ENCODE measurements at regions not wholly inside any gene's neighbourhood (a gene's known extent, or its start where the extent isn't known, plus 50 kb on each side); places are given as distances from the start of the nearest gene placed in this dataset.

DNA sequence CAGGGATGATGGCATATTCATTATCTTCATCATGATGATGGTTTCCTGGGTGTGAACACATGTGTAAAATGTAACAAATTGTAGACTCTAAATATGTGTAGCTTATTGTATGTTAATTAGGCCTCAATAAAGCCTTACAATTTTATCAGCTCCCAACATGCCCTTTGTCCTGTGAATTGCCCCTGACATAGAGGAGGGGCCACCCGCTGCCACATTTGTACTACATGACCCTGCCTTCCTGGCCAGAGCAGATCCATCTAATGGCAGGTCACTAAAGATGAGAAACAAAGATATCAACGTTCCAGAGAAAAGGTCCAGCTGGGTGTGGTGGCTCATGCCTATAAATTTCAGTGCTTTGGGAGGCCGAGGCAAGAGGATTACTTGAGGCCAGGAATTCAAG lies 117.2 kb downstream of the CAAP1 start:
- Mint-ChIP-seq H3K27me3 (ENCODE audit: low read depth, unreplicated experiment) (no peaks in the 10 kb centered on the region), H3K4me1 (ENCODE audit: low read depth, unreplicated experiment) (no peaks in the 10 kb centered on the region), H3K4me3 (ENCODE audit: unreplicated experiment) (no peak overlapping the region), H3K9me3 (ENCODE audit: unreplicated experiment) (no peaks in the 10 kb centered on the region), H3K36me3 (ENCODE audit: low read depth, unreplicated experiment) (no peaks in the 10 kb centered on the region), H3K27ac (ENCODE audit: unreplicated experiment) (no peak overlapping the region)
- H3K27ac ChIP-seq (ENCODE audit: low read depth, low read length) = no peak overlapping the region
- TF ChIP-seq EZH2 (IDR thresholded peaks at IDR 0.05; ENCODE audit: insufficient read depth, low read length) = no peak
- TF ChIP-seq, protein P1, sequence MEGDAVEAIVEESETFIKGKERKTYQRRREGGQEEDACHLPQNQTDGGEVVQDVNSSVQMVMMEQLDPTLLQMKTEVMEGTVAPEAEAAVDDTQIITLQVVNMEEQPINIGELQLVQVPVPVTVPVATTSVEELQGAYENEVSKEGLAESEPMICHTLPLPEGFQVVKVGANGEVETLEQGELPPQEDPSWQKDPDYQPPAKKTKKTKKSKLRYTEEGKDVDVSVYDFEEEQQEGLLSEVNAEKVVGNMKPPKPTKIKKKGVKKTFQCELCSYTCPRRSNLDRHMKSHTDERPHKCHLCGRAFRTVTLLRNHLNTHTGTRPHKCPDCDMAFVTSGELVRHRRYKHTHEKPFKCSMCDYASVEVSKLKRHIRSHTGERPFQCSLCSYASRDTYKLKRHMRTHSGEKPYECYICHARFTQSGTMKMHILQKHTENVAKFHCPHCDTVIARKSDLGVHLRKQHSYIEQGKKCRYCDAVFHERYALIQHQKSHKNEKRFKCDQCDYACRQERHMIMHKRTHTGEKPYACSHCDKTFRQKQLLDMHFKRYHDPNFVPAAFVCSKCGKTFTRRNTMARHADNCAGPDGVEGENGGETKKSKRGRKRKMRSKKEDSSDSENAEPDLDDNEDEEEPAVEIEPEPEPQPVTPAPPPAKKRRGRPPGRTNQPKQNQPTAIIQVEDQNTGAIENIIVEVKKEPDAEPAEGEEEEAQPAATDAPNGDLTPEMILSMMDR (IDR thresholded peaks at IDR 0.05; ENCODE audit: insufficient read depth, low read depth, low read length) = no peak
- H3K9ac ChIP-seq (ENCODE audit: low read length) = no peak overlapping the region
- H3K4me2 ChIP-seq (ENCODE audit: low read length) = no peak overlapping the region
- FAIRE-seq = no peak
- H3K27me3 ChIP-seq (ENCODE audit: insufficient read depth, low read length) = no peaks in the 10 kb centered on the region
- no peaks in the 10 kb centered on the region for H3K4me1 ChIP-seq (ENCODE audit: insufficient read depth, low read length)
- DNase-seq (ENCODE audit: low read depth) = no peak
- no peaks in the 10 kb centered on the region for H4K20me1 ChIP-seq (ENCODE audit: insufficient read depth, low read length)
- no peaks in the 10 kb centered on the region for H3K79me2 ChIP-seq (ENCODE audit: insufficient read depth, low read length)
- H3K9me3 ChIP-seq (ENCODE audit: insufficient read depth, low read depth, low read length) = no peaks in the 10 kb centered on the region
- no peak overlapping the region for H3K4me3 ChIP-seq (ENCODE audit: insufficient read depth, low read depth, low read length)
- H2AFZ ChIP-seq (ENCODE audit: low read depth, low read length) = no peak overlapping the region
- no peaks in the 10 kb centered on the region for H3K36me3 ChIP-seq (ENCODE audit: insufficient read depth, low read length)

DNA sequence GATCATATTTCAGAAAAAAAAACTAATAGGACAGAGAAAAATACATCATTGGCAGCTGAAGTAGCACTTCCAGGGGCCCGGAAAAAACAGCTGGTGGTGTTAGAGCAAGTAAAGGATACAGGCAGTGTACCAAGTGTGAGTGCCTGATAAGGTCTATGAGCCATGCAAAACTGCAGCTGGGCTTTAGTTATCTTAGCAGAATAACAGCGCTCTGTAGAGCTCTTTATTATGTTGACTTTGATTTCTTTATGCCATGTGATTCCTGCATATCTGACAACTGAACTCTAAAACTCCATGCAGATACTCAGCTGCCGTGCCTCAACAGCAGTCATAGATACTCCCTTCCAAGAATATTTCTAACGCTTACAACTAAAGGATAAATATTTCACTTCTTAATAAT lies 119.5 kb downstream of the CAAP1 start:
- Mint-ChIP-seq H3K4me1 (ENCODE audit: low read depth, unreplicated experiment) (no peaks in the 10 kb centered on the region), H3K4me3 (ENCODE audit: unreplicated experiment) (no peak overlapping the region)

DNA sequence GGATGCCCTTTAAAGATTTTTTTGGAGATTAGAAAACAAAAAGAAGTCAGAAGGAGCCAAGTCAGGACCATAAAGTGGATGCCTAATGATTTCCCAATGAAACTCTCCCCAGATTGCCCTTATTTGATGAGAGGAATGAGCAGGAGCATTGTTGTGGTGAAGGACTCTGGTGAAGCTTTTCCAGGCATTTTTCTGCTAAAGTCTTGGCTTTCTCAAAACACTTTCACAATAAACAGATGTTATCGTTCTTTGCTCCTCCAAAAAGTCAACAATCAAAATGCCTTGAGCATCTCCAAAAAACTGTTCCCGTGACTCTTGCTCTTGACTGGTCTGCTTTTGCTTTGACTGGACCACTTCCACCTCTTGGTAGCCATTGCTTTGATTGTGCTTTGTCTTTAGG lies 121.8 kb downstream of the CAAP1 start:
- Mint-ChIP-seq H3K36me3 (ENCODE audit: low read depth, unreplicated experiment) (no peaks in the 10 kb centered on the region), H3K27ac (ENCODE audit: unreplicated experiment) (no peak overlapping the region), H3K9me3 (ENCODE audit: unreplicated experiment) (no peaks in the 10 kb centered on the region), H3K4me3 (ENCODE audit: unreplicated experiment) (no peak overlapping the region), H3K4me1 (ENCODE audit: low read depth, unreplicated experiment) (no peaks in the 10 kb centered on the region), H3K27me3 (ENCODE audit: low read depth, unreplicated experiment) (no peaks in the 10 kb centered on the region)
- no peaks in the 10 kb centered on the region for H3K79me2 ChIP-seq (ENCODE audit: insufficient read depth, low read length)
- no peak overlapping the region for H3K4me3 ChIP-seq (ENCODE audit: insufficient read depth, low read depth, low read length)
- H3K27me3 ChIP-seq (ENCODE audit: insufficient read depth, low read length) = no peaks in the 10 kb centered on the region
- H2AFZ ChIP-seq (ENCODE audit: low read depth, low read length) = no peak overlapping the region
- TF ChIP-seq, protein P1 (IDR thresholded peaks at IDR 0.05; ENCODE audit: insufficient read depth, low read depth, low read length) = no peak
- no peak for TF ChIP-seq EZH2 (IDR thresholded peaks at IDR 0.05; ENCODE audit: insufficient read depth, low read length)
- FAIRE-seq (no peak), DNase-seq (ENCODE audit: low read depth) (no peak)
- H3K27ac ChIP-seq (ENCODE audit: low read depth, low read length) = no peak overlapping the region
- no peak overlapping the region for H3K4me2 ChIP-seq (ENCODE audit: low read length)
- H4K20me1 ChIP-seq (ENCODE audit: insufficient read depth, low read length) = no peaks in the 10 kb centered on the region
- no peak overlapping the region for H3K9ac ChIP-seq (ENCODE audit: low read length)
- no peaks in the 10 kb centered on the region for H3K4me1 ChIP-seq (ENCODE audit: insufficient read depth, low read length)
- H3K9me3 ChIP-seq (ENCODE audit: insufficient read depth, low read depth, low read length) = no peaks in the 10 kb centered on the region
- H3K36me3 ChIP-seq (ENCODE audit: insufficient read depth, low read length) = no peaks in the 10 kb centered on the region

More for the DNA sequence above, 119.5 kb downstream of the CAAP1 start:
- H3K36me3 Mint-ChIP-seq (ENCODE audit: low read depth, unreplicated experiment) = no peaks in the 10 kb centered on the region
- Histone ChIP-seq H3K9ac (ENCODE audit: low read length) (no peak overlapping the region), H3K9me3 (ENCODE audit: insufficient read depth, low read depth, low read length) (no peaks in the 10 kb centered on the region), H3K79me2 (ENCODE audit: insufficient read depth, low read length) (no peaks in the 10 kb centered on the region), H2AFZ (ENCODE audit: low read depth, low read length) (no peak overlapping the region), H3K36me3 (ENCODE audit: insufficient read depth, low read length) (no peaks in the 10 kb centered on the region), H3K4me3 (ENCODE audit: insufficient read depth, low read depth, low read length) (no peak overlapping the region), H3K27me3 (ENCODE audit: insufficient read depth, low read length) (no peaks in the 10 kb centered on the region), H3K4me2 (ENCODE audit: low read length) (no peak overlapping the region), H3K27ac (ENCODE audit: low read depth, low read length) (no peak overlapping the region), H4K20me1 (ENCODE audit: insufficient read depth, low read length) (no peaks in the 10 kb centered on the region), H3K4me1 (ENCODE audit: insufficient read depth, low read length) (no peaks in the 10 kb centered on the region)
- H3K27me3 Mint-ChIP-seq (ENCODE audit: low read depth, unreplicated experiment) = no peaks in the 10 kb centered on the region
- DNase-seq (ENCODE audit: low read depth) (no peak), FAIRE-seq (no peak)
- TF ChIP-seq EZH2 (IDR thresholded peaks at IDR 0.05; ENCODE audit: insufficient read depth, low read length) = no peak
- TF ChIP-seq, protein P1 (IDR thresholded peaks at IDR 0.05; ENCODE audit: insufficient read depth, low read depth, low read length) = no peak
- H3K9me3 Mint-ChIP-seq (ENCODE audit: unreplicated experiment) = no peaks in the 10 kb centered on the region
- no peak overlapping the region for H3K27ac Mint-ChIP-seq (ENCODE audit: unreplicated experiment)
